NCI-H1694 treated with DMSO at 0.1 percent for 48 hours (cell line): ENCODE measurements at regions not wholly inside any gene's neighbourhood (a gene's known extent, or its start where the extent isn't known, plus 50 kb on each side); places are given as distances from the start of the nearest gene placed in this dataset.

Experiments used
- DNase-seq: peaks from one replicate; lab custom pipeline; 2025; lab: John Stamatoyannopoulos, UW

DNA sequence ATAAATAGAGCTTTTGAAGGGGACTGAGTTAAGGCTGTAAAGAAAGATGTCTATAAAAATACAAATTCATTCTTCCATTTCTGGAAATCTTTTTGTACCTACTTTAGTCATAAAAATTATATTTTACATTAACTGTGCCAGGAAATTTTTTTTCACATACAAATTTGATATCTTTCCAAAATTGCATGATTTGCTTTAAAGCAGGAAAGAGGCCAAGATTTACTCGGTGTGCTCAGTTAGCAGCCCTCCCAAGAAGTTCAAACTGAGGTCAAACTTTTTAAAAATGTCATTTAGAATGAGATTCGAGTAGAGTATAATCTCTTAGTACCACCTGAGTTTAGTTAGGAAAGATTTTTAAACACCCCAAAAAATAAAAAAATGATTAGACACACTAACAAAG is 173.2 kb upstream of the GRIP1 start:
- DNase-seq, result no peak

DNA sequence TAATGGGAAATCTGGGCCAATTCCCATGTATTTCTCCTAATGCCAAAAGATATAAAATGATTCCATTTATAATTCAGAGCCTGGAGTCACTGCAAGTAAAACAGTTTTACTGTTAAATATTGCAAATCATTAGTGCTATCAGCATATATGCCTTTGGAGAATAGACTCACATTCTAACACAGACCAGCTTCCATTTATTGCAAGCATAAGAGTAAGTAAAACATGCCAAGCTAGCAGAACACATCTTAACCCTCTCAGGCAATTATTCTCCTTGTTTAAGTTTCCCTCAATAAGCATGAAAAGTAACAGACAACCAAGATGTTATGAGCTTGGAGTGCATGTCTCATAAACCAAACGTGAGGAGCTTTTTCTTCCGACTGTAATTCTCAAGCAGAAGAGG is 173.9 kb upstream of the GRIP1 start:
- no peak for DNase-seq

DNA sequence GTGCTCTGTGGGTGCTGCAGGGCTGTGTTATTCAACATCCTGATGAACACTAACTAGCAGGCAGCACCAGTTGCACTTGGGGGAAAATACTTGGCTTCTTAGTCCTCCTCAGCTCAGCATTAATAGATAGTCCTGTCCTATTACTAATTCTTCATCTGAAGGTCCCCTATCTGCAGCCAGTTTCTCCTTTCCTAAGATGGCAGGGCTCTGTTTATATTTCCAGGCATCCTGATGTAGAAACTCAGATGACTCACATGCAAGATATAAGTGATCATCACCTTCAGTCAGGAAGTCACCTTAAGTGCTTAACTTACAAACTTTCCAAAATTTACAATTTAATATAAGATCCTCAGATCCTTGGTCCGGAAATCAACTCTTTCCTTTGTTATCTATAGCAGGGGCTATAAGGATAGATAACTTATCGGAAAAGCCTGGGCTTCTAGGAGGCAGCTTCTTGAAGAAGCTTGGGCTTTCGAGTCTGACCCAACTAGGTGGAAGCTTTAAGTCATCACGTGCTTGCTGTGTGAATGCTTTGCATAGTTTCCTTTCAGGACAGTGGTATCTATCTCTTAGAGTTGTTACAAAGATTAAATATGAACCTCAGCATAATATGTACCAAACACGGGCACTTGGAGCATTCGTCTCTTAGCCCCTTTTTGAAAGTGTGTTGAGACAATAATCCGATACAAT is 181.0 kb upstream of the GRIP1 start:
- no peak for DNase-seq

DNA sequence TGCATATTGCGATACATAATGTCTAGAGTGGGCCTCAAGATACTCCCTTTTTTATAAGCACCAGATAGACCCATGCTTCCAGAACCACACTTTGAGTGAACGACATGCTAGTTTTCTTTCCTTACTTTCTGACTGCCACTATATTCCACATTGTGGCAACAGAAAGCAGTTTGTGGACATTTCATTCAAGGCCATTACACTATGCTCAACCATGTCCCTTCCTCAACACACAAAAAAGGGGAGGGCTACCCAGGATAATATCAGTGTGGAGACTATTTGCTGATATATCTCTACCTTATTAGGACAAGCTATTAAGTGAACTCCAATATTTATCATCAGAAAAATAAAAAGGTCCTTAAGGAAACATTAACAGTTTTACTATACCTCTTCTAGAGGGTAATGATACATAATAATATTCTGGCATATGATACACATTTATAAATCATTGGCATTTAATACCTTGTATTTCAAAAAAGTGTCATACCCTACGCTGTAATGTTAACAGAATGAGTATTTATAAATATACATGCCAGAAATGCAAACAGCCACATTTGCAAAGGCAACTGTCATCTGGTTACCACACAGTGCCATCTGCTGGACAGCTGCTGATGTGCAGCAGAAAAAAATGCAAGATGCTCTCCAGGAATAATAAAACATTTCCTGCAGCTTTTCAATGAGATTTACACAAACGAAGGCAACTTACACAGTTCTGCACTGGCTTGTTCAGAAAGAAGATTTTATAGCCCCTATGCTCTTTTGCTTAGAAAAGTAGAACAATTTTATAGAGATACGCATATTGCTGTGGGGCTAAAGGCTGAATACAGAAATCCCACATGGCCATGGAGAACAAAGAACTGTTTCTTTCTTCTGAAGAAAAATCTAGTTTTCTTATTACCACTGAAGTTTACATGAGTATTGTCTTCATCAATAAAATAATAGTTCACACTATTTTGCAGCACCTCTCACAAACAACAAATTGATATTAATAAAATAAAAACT is 182.2 kb upstream of the GRIP1 start:
- peak; percentile 48 for DNase-seq

DNA sequence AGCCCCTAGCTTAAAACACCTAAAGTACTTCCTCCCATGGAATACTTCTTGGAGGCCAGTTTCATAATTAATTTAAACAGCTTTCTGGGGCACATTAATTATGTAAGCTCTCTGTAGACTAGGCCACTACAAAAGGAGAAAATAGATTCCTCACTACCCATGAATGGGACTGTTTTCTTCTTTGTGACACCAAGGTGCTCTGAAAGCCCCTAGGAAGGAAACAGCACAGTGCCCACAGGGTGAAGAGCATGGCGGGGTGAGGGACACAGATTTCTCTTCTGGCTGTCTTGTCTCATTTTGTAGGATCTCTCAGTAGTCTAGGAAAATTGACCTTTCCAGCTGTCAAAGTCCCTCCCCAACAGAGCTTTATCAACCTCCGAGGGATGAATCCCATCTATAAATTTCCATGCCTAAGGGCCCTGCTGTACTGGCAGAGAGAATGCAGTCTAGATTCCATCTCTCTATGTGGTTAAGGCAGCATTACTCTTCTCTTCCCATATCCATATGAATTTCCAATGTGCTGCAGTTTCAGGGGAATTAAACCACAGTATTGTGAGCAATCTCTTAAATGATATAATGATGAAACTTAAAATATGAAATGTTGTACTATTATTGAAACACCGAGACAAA is 183.6 kb upstream of the GRIP1 start:
- no peak for DNase-seq

DNA sequence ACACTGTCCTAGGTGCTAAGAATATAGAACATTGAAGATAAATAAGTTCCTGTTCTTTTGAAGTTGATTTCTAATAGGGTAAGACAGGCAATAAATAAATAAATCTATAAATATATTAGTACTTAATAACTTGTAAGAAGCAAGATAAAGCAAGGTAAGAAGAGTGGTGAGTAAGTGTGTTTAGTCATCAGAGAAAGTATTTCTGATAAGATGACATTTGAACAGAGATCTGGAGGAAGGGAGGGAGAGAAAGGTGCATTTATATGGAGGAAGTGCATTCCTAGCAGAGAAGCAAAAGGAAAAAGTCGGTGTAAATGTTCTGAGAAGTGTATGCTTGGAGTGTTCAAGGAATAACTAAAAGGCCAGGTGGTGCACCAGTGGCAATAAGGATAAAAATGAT is 184.4 kb upstream of the GRIP1 start:
- no peak for DNase-seq

DNA sequence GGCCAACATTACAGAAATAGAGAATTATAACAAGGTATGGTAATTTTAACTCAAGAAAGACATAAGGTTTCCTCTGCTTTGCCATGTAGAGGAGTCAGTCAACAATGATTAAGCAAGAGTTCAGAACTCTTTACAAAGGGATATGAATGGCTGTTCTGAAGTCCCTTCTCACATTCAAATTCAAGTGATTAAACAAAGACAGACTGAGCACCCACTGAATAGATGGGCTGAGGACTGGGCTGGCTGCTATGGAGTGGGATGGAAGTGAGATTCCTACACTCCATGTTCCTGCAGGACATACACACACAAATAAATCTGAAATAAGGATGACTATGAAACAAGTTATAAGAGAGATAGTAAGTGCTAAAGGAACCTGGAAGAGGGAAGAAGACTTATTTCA is 199.0 kb upstream of the GRIP1 start:
- DNase-seq, result no peak

DNA sequence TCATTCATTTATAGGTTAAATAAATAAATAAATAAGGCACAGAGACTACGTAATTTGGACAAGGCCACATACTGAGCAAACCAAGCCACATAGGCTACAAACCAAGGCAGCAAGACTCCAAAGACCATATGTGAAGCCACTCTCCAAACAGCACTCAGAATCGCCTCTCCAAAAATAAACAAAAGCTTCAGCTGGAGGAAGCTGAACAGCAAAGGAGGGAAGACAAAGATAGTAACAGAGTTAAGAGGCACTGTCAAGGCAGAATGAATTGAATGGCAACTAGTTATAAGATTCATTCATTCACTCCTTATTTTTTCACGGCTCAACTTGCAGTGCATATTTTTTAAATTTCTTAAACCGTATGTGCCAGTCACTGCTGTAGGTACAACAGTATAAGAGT is 200.5 kb upstream of the GRIP1 start:
- no peak for DNase-seq

DNA sequence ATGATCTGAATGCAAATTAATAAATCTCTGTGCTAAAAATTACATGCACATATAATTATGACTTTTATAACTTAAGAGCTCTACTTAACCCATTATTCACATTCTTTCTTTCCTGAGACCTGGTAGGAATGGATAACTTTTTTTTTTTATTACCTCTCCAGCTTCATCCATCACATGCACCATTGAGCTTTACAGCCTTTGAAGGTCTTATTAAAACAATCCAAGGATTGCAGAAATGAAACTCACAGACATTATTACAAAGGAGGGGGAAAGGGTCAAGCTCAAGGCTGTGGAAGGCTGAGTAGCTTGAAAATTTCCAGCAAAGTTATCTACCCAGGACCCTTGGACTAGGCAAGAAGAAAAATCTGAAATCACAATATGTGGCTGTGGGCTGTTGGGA is 202.5 kb upstream of the GRIP1 start:
- DNase-seq, result no peak

DNA sequence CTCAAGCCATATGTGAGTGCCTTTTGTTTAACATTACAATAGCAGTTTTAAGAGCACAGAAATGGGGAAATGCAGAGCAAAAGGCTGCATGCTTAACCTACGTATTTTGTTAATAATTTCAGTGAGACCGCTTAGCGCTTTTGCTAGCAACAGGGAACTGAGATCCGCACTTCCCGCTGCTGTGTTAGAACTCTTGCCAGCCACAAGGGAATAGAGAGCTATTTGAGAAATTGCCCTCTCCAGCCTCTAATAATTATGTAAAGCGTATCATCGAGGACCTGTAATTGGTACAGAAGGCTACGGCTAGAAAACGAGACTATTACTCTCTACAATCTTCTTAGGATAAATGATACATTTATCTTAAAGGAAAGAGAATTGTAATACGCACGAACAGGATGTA is 205.2 kb upstream of the GRIP1 start:
- no peak for DNase-seq

DNA sequence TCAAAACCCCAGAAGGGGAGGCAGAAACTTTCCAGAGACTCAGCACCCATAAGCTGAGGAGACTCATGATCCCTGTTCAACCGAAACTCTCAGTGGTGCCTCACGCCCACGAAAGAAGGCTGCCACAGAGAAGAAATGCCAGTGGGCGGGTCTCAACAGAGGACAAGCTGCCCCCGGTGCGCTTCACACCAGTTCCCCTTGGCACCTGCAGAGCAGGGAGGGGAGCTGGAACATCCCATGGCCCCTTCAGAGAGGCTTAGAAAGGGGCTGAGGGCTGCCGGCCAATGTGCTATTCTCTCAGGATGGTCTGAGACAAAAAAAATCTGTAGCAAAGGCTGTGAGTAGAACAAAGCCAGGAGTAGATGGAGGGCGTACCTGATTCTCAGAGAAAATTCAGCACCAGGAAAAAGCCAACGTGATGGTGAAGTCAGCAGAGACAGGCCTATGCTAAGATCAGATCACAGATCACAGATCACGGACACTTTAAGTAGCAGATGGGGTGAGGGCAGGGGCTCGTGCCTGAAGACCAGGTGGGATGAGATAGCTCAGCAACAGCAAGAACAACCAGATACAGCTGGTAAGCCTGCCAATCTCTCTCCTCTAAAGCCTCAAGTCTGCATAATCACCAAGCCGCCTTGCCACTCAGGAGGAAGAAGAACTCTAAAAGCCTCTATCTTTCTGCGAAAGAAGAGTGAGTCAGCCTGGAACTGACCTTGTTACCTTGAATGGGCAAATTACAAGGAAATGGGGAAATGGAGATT is 206.4 kb upstream of the GRIP1 start:
- no peak for DNase-seq

DNA sequence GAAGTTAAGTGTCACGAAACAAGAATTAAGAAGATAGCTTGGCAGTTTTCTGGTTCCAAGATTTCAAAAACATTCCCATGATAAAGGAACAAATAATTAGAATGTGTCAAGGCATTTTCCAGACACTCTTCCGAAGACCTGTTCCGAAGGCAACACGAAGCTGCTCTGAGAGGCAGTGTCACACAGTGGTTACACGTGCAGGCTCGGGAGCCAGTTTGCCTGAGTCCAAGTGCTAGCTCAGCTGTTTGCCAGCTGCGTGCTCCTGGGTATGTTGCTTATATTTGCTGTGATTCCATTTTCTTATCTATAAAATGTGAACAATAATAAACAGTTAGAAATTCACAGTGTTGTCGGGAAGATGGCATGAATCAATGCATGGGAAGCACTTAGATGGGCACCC is 217.9 kb upstream of the GRIP1 start:
- DNase-seq, result no peak

DNA sequence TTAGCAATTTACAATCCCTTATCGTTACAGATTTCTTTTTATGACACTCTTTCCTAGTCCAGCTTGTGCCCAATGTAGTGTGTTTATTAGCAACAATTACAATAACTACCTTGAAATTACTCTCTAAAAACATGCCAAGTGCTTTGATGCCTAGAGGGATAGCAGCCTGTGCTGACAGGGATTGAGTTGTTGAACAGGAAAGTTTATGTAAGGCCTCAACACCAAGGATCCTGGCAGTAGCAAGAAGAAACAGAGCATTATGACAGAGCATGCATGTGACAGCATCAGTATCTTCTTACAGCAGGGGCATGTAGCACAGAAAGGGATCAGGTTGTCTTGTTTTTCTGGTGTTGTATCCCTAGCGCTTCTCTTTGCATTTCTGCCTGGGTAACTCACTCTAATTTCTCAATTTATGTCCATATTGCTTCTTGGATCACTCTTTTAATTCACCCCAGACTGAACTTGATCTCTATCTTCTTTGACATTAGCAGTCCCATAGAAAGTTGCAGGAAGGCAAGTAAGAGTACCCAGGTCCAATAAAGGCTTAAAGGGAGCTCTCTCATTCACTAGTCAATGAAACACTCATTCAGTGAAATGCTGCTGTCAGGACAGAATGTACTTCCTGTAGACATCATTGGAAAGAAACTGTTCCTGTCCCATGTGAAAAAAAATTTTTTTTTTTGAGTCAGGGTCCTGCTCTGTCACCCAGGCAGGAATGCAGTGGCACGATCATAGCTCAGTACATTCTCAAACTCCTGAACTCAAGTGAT is 220.0 kb upstream of the GRIP1 start:
- DNase-seq, result no peak

DNA sequence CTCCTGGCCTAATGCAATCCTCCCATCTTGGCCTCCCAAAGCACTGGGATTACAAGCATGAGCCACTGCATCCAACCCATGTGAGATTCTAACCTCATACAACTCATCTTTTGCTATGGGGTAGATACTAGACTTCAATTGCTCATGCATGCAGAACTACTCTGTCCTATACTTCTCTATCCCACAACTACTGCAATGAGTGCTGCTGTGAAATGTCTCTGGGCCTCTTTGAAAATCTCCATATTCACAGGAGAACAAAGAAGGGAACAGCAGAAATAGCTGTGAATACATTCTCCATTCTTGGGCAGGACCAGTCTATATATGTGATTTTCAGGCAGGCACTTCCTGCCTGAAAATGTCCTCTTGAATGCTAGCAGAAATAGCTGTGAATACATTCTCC is 220.7 kb upstream of the GRIP1 start:
- no peak for DNase-seq

DNA sequence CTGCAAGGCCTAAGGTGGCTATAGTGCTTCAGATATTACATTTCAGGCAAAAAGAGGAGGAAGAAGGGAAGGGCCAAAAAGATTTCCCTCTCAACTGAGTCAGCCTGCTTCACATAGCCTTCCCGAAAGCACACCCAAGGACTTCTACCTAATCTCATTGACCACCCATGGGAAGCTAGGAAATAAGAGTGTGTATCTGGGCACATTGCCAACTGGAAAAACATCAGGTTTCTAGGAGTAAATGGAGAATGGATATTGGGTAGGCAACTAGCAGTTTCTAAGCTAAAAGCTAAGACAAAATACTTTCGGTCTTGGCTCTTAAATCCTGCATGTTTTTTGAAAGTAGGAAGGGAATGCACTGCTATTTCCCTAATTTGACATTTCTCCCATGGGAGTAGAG is 221.7 kb upstream of the GRIP1 start:
- DNase-seq, result no peak

DNA sequence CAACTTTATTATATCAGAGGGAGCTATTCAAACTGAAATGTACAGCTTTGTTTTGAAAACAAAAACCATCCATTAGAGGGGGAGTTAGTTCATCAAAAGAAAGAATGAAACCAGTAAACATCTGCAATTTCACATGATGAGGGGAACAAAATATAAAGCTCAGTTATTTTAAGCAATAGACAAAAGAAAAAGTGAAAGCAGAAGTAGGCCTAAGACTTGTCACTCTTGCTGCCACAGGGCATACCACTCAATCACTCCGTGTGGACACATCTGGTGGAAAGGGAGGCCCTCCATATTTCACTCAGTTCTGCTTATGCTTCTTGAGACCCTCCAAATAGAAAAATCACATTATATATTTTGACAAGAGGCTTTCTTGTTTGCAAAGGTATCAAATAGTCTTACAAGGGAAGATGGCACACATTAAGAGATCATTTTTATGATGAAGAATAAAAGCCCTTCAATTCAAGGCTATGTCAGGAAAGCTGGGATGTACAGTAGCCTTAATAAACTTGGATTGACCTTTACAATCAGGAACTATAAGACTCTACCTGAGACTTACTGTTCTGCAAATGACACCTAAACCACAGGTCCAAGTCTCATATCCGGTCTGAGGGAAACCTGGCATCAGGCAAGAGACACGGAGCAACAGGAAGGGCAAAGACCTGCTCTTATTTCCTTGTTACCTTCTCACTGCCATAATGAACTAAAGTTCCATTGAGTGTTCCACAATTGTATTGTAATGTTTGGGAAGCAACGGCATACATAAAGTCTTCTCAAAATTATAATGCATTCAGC is 222.5 kb upstream of the GRIP1 start:
- no peak for DNase-seq

DNA sequence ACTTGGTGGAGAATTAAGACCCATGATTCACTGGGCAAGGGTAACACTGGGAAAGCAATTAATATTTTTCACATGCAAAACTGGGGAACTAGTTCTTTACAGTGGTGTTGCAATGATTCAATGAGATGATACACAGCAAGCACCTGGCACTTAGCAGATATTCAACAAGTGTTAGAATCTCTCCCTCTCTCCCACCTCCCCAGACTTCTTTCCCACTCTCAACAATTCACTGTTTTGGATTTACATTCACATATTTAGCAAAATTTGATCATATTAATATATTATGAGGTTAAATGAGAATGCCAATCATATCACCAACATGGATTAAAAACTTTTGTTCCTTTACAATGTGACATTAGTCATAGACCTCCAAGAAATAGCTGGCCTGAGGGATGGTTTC is 223.1 kb upstream of the GRIP1 start:
- no peak for DNase-seq

DNA sequence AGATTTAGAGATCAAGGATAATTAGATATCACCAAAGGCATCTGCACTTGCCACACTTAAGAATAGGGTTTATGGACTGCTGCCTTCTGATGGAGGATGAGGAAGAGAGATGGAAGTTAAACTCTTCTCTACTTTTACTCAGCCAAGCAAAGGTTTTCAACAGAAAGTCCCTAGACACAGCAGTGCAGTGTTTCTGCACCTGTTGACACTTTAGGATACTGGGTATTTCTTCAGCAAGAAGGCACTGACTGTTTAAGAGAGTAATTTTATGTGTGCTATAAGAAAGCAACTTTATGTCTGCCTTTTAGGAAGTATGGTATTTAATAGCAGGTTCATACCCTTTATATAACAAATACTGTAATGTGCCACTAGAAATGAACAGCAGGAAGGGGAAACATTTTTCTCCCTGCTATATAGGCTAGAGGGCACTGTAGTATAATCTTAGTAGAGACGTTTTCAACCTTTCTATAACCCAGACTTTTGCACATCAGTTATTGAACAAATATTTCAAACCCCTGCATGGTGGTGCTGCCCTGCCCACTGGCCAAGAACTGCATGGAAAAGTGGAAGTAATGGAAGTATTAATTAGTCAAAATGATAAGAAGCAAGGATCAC is 225.0 kb upstream of the GRIP1 start:
- peak; percentile 14 for DNase-seq

DNA sequence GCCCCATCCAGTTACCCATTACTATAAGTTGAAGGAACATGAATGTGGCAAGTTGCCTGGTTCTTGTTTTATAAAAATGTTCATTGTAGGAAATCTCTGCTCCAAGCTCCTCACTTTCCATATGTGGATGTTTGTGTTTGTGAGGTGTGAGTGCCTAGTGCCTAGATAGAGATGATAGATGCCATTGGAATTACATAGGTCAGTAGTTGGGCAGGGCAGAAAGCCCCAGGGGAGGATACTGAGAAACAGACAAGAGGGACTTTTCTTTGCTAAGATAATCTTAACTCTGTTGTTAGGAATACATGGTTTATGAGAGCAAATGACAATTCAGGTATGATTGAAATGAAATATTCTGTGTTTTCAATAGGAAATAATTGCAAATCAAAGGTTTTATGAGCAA is 226.3 kb upstream of the GRIP1 start:
- DNase-seq, result no peak

DNA sequence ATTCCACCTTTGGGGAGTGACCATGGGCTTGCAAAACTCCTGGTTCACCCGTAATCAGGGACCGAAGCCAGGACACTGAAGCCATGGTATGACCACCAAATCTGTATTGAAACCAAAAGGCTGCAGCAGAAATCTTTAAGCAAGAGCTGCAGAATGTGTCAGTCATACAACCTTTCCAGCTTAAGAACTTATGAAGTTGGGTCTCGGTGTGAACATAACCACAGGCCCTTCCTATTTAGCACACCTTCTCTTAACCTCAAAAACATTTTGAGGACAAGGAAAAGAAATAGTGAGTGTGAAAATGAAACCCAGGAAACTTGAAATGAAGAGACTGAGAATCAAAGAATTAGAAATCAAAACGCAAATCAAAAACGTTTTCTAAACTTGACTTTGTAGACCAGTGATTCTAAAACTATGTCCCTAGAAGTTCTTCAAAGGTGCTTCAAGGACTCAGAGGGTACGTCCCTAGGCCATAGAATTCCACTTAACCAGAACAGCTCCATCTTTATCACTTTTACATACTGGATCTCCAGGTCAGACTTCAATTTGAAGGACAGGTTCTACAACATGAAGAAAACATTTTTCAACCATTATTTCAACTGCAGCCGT is 231.6 kb upstream of the GRIP1 start:
- DNase-seq, result no peak
